HPDE6-E6E7 (cell line): ENCODE measurements at regions not wholly inside any gene's neighbourhood (a gene's known extent, or its start where the extent isn't known, plus 50 kb on each side); places are given as distances from the start of the nearest gene placed in this dataset.

Experiments used
- DNase-seq: peaks from one replicate; pipeline ENCODE4 v3.0.0; 2011; ENCODE audit warnings: missing footprints; ENCODE audit errors: extremely low spot score

DNA sequence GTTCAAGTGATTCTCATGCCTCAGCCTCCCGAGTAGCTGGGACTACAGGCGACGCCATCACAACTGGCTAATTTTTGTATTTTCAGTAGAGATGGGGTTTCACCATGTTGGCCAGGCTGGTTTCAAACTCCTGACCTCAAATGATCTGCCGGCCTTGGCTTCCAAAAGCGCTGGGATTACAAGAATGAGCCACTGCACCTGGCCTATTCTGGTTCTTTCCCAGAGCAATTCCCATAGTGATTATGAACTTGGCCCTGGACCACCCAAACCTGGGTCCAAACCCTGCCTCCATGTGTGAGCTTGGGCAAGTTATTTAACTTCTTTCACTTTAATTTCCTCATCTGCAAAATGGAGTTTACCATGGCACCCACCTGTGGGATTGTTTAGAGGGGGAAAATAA, 61.5 kb upstream of the HEPHL1 start:
- no peak for DNase-seq

DNA sequence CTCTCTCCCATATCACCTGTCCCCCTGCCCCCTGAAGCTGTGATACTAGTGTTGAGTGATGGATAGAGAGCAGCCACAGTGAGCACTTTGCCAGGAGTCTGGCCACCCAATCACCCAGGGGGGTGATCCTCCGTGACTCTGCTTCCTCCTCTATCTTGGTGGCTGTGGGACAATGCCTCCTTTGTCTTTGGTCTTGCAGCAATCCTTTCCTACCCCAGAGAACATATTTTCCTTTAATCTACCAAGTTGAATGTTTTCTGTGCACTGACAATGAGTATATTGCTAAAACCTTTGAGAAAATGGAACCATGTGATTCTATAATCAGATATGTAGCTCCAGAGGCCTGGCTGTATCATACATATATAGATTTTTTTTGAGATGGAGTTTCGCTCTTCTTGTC, 58.1 kb upstream of the HEPHL1 start:
- no peak for DNase-seq

DNA sequence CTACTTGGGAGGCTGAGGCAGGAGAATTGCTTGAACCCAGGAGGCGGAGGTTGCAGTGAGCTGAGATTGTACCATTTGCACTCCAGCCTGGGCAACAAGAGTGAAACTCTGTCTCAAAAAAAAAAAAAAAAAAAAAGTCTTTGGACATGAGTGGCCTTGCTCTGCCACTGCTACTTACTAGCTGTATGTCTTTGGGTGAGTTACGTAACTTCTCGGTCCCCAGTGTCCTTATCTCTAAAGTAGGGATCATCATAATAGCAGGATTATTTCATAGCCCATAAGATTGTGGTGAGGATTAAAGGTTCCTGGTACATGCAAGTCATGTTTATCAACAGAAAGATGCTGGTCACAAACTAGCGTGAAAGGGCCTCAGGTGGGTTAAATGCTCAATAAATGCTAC, 53.9 kb upstream of the HEPHL1 start:
- DNase-seq = no peak

DNA sequence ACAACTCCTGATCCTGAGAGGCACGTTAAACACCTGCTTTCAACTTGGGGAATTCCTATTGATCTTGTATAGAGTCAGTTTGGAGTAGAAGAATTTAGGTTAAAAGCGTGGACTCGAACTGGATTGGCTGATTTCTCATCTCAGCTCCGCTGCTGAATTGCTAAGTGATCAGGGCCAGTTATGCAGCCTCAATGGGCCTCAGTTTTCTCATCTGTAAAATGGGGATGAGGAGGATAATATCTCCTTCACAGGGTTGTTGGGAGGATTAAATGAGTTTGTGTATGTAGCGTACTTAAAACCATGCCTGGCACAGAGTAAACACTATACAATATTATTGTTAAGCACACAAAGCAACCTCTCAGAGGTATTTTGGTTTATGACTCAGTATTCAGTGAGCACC, 53.2 kb upstream of the HEPHL1 start:
- DNase-seq = no peak

DNA sequence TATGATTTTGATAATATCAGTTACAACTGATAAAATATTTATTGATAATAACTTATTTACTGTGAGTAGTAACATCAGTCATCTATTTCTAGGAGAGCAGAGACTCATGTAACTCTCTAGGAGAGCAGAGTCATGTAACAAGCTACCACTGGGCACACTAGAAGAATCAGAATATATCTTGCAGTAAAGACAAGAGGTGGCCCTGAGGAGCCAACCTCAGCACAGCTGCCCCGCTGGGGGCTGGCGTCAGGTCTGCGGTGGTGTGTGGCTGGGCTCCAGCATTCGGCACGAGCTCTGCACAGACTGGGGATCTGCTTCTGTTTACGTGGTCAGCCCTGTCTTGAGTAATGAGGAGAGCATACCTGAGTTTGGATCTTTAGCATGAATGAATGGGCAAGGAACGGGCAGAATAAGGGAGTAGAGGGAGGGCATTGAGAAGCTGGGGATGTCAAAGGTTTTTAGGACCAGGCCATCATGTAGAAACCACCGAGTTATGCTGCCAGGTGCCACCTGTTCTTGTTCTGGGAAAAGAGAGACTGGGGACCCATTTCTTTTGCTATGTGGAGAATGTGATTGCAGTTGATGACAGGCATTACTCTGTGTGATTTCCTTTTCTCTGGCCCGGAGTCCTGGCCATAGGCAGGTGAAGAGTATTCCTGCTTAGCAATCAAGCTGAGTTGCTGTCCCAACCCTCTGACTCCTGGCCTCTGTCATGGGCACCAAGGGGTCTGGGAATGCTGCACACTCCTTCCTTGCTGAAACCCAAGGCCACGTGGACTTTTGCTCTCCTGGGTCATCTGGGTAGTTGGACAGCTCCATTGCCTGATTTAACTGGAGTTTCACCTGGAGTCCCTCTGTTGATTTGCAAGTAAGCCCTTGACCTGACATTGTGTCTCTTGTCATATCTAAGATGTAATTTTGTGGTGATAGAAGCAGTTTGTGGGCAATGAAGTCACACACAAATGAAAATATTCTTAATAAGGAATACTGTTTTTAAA, 50.9 kb upstream of the HEPHL1 start:
- no peak for DNase-seq
